ENCODE measurements at regions not wholly inside any gene's neighbourhood (a gene's known extent, or its start where the extent isn't known, plus 50 kb on each side); places are given as distances from the start of the nearest gene placed in this dataset.

DNA sequence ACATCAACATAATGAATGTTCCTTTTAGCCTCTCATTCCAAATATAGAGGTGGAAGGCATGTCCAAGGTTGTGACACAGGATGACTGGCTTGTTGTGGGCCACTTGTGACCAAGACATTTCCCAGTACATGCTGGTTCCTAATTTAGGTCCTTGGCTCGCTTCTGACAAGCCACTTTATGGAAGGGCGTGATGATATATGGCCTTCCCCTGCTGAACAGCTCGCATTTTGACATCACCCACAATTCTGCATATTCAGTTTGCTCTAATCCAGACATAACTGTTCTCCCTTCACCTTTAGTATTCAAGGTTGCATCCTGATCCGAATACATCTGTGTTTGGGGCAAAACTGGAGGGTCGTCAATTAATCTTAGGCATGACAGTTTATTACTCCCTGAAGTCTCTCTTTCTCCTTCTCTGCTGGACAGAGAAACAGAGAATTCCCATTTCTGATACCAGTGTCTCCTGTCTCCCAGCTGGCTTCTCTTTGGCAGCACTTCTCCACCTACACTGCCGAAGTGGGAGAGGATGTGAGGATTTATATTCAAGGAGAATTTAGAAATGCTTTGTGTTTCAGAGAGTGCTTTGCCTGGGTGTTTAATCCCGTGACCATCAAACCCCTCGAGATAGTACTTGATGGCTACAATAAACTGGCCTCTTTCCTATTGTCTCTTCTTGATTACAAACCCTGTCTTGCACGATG, 815.5 kb upstream of the RBFOX1 start:
- Histone ChIP-seq H3K4me1 (peaks cover 7% of the 10 kb centered on the region), H3K27ac (no peak overlapping the region), H3K9me3 (no peaks in the 10 kb centered on the region), H3K27me3 (no peaks in the 10 kb centered on the region), H3K4me3 (no peak overlapping the region), H3K36me3 (replicated peaks in 1 of 2; ENCODE audit: insufficient read depth in 1 of 2, low read depth in 2 of 2) (no peaks in the 10 kb centered on the region)
- intact Hi-C loops (cut with DNase I) = no loop called here
- WGBS, 2 donors = 50 to 63% methylated on average over 9 of the region's 9 CpGs
- ATAC-seq (no peak), DNase-seq (no peak)
- TF ChIP-seq, protein P1, sequence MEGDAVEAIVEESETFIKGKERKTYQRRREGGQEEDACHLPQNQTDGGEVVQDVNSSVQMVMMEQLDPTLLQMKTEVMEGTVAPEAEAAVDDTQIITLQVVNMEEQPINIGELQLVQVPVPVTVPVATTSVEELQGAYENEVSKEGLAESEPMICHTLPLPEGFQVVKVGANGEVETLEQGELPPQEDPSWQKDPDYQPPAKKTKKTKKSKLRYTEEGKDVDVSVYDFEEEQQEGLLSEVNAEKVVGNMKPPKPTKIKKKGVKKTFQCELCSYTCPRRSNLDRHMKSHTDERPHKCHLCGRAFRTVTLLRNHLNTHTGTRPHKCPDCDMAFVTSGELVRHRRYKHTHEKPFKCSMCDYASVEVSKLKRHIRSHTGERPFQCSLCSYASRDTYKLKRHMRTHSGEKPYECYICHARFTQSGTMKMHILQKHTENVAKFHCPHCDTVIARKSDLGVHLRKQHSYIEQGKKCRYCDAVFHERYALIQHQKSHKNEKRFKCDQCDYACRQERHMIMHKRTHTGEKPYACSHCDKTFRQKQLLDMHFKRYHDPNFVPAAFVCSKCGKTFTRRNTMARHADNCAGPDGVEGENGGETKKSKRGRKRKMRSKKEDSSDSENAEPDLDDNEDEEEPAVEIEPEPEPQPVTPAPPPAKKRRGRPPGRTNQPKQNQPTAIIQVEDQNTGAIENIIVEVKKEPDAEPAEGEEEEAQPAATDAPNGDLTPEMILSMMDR (IDR thresholded peaks at IDR 0.05) = no peak
- no peak for TF ChIP-seq POLR2A (IDR thresholded peaks at IDR 0.05)

DNA sequence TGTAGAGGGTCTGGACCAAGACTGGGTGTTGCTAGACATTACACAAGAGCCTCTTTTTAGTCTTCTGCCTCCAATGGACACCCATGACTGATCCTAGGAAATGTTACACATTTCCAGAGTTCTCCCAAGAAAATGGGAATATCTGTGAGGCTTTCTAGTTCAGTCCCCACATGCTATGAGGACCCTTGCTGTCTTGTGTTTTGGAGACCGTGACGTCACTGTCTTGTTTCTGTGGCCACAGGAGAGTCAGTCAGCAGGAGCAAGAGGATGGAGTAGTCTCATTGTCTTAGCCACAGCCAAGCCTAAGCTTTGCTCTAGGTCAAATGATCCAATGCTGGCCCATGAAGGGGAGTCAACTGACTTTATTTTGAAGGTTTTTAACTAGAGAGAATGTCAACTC, 820.1 kb upstream of the RBFOX1 start:
- no peak for DNase-seq
- H3K4me1 ChIP-seq = no peaks in the 10 kb centered on the region
- H3K36me3 ChIP-seq (replicated peaks in 1 of 2; ENCODE audit: insufficient read depth in 1 of 2, low read depth in 2 of 2) = no peaks in the 10 kb centered on the region
- H3K27ac ChIP-seq = no peak overlapping the region
- intact Hi-C loops (cut with DNase I) = no loop called here
- ATAC-seq = no peak
- TF ChIP-seq POLR2A (IDR thresholded peaks at IDR 0.05) = no peak
- TF ChIP-seq, protein P1 (IDR thresholded peaks at IDR 0.05) = no peak
- no peaks in the 10 kb centered on the region for H3K9me3 ChIP-seq
- WGBS, 2 donors = 42 to 45% methylated on average over 2 of the region's 2 CpGs
- no peaks in the 10 kb centered on the region for H3K27me3 ChIP-seq
- no peak overlapping the region for H3K4me3 ChIP-seq

DNA sequence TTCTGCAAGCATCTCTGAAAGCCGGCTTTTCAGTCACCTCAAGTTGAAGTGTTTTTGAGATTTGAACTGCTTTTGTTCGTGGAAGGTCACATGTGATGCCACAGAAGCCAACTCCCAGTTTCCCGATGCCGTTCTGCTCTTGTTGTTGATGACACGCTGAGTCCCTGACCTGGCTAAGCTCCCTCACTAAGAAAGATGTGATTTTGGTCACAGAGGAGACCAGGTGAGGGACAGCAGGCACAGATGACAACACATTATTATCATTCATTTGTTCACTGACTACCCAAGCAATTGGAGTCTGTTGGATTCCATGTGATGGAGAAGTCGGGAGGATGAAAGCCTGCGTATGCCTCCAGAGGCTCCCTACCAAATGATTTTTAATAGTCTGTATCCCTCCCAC, 822.4 kb upstream of the RBFOX1 start:
- 67 to 70% methylated on average over 7 of the region's 7 CpGs for WGBS, 2 donors
- no peak overlapping the region for H3K27ac ChIP-seq
- no peaks in the 10 kb centered on the region for H3K36me3 ChIP-seq (replicated peaks in 1 of 2; ENCODE audit: insufficient read depth in 1 of 2, low read depth in 2 of 2)
- no peaks in the 10 kb centered on the region for H3K27me3 ChIP-seq
- DNase-seq (no peak), ATAC-seq (no peak)
- no peaks in the 10 kb centered on the region for H3K9me3 ChIP-seq
- intact Hi-C loops (cut with DNase I) = no loop called here
- no peak for TF ChIP-seq POLR2A (IDR thresholded peaks at IDR 0.05)
- TF ChIP-seq, protein P1 (IDR thresholded peaks at IDR 0.05) = no peak
- H3K4me1 ChIP-seq = no peaks in the 10 kb centered on the region
- no peak overlapping the region for H3K4me3 ChIP-seq

DNA sequence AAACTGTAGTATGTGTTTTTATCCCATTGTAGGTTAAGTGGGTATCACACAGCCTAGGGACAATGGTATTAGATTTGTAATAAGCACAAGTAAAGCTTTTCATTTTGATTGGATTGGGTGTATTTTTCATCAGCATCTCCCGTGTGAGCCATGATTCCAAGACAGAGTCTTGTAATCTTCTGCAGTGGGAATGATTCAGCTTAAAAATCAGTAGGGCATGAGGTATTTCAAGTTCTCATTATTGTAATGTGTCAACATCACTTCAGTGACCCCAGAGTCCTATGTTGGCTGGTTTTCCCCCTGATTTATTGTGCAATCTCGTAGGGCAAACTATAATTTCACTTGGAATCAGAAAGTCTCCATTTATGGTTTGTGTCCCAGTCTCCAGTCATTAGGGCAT, 833.2 kb upstream of the RBFOX1 start:
- intact Hi-C loops (cut with DNase I) = no loop called here
- no peaks in the 10 kb centered on the region for H3K27me3 ChIP-seq
- no peak overlapping the region for H3K4me3 ChIP-seq
- WGBS, 2 donors = 30 to 41% methylated on average over 2 of the region's 2 CpGs
- ATAC-seq (no peak), DNase-seq (no peak)
- no peak for TF ChIP-seq POLR2A (IDR thresholded peaks at IDR 0.05)
- TF ChIP-seq, protein P1 (IDR thresholded peaks at IDR 0.05) = no peak
- no peaks in the 10 kb centered on the region for H3K36me3 ChIP-seq (replicated peaks in 1 of 2; ENCODE audit: insufficient read depth in 1 of 2, low read depth in 2 of 2)
- no peak overlapping the region for H3K27ac ChIP-seq
- no peaks in the 10 kb centered on the region for H3K4me1 ChIP-seq
- H3K9me3 ChIP-seq = no peaks in the 10 kb centered on the region

DNA sequence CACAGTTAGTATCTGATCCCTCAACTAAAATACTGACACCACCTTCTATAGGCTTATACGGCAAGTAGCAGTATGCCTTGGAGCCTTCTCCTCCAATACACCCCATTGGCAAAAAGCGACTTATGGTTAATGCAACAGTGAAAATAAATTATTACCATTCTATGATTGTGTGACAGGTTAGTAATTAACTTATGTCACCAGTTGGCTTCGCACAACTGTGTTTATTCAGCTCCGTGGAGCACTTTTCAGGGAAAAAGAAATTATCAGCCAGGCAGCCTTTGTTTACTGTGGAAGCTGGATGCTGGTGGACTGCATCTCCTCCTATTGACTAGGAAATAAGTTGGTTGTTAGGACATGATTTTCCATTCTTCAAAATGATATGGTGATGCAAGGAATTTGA, 833.8 kb upstream of the RBFOX1 start:
- Histone ChIP-seq H3K27me3 (no peaks in the 10 kb centered on the region), H3K4me3 (no peak overlapping the region), H3K27ac (no peak overlapping the region), H3K9me3 (no peaks in the 10 kb centered on the region), H3K4me1 (no peaks in the 10 kb centered on the region), H3K36me3 (replicated peaks in 1 of 2; ENCODE audit: insufficient read depth in 1 of 2, low read depth in 2 of 2) (no peaks in the 10 kb centered on the region)
- WGBS, 2 donors = 32 to 36% methylated on average over 4 of the region's 4 CpGs
- intact Hi-C loops (cut with DNase I) = no loop called here
- no peak for ATAC-seq
- no peak for DNase-seq
- no peak for TF ChIP-seq POLR2A (IDR thresholded peaks at IDR 0.05)
- TF ChIP-seq, protein P1 (IDR thresholded peaks at IDR 0.05) = no peak
